Adrenal gland (tissue), 9 donors: ENCODE measurements at regions not wholly inside any gene's neighbourhood (a gene's known extent, or its start where the extent isn't known, plus 50 kb on each side); places are given as distances from the start of the nearest gene placed in this dataset.

Experiments used
- DNase-seq, 7 donors: peaks; one replicate each; pipeline ENCODE4 v3.0.0-alpha.2; 2019 to 2020
- H3K27ac ChIP-seq, 5 donors: fragments of 200-600 bp; sonication (generic) in 4 of 5; 1 replicate in 3 of 5; 2 replicates in 2 of 5; pipeline versions ENCODE4 v1.5.1 to v1.8.0; 2016 to 2020; ENCODE audit warnings: mild to moderate bottlenecking in 1 of 5
- H3K27me3 ChIP-seq: fragments of 200-600 bp; 2 replicates; pipeline ENCODE4 v1.8.0; 2021
- H3K36me3 ChIP-seq, 2 donors: fragments of 200-600 bp; replicated peaks in 1 of 2; 1 replicate in 1 of 2; 2 replicates in 1 of 2; pipeline versions ENCODE4 v1.5.1 to v1.8.0; 2018 to 2022
- H3K4me1 ChIP-seq, 2 donors: fragments of 200-600 bp; replicated peaks in 1 of 2; 1 replicate in 1 of 2; 2 replicates in 1 of 2; pipeline versions ENCODE4 v1.5.1 to v1.8.0; 2018 to 2021
- H3K4me3 ChIP-seq, 4 donors: fragments of 200-600 bp; sonication (generic) in 3 of 4; one replicate each; pipeline ENCODE4 v1.5.1; 2016 to 2018
- H3K9me3 ChIP-seq, 3 donors: fragments of 200-600 bp; sonication (generic) in 1 of 3; replicated peaks in 1 of 3; 1 replicate in 2 of 3; 2 replicates in 1 of 3; pipeline versions ENCODE4 v1.5.1 to v1.8.0; 2016 to 2021
- POLR2A ChIP-seq, 2 donors: fragments of 450-650 bp; IDR thresholded peaks; one replicate each; pipeline ENCODE4 v1.6.1; 2017; ENCODE audit warnings: antibody characterized with exemption in 2 of 2, mild to moderate bottlenecking in 2 of 2, moderate library complexity in 1 of 2
- WGBS, 4 donors: extraction: QIAGEN DNeasy Blood & Tissue Kit in 2 of 4; methylation state at CpG; one replicate each; pipeline versions ENCODE4 v1.1.5 to v1.1.7; 2013 to 2017; 5-methylcytosine and 5-hydroxymethylcytosine counted together
- intact Hi-C, 2 donors: fragments of 100-400 bp; cut with DNase I; formaldehyde crosslinking; loops; one replicate each; pipeline versions ENCODE4 v1.14.1 to v1.15.0; 2022 to 2023
- TF ChIP-seq, protein P1 (sequence below), 6 experiments: fragments of 450-650 bp in 4 of 6; fragments of 200-600 bp in 2 of 6; sonication (generic) in 1 of 6; IDR thresholded peaks; 1 replicate in 5 of 6; 2 replicates in 1 of 6; pipeline versions ENCODE4 v1.5.1 to v1.8.0; 2016 to 2021; ENCODE audit warnings: antibody characterized with exemption in 6 of 6, mild to moderate bottlenecking in 2 of 6, moderate library complexity in 1 of 6
- donor health status: healthy with polysubstance abuse.
- donor health status: Bipolar disorder and iron deficiency.
- donor health status: DM: yes; HTN: yes; CAD: no.
- donor health status: DM: no; HTN: no; CAD: no.
- donor health status: DM: no; HTN: no; CAD: no.

DNA sequence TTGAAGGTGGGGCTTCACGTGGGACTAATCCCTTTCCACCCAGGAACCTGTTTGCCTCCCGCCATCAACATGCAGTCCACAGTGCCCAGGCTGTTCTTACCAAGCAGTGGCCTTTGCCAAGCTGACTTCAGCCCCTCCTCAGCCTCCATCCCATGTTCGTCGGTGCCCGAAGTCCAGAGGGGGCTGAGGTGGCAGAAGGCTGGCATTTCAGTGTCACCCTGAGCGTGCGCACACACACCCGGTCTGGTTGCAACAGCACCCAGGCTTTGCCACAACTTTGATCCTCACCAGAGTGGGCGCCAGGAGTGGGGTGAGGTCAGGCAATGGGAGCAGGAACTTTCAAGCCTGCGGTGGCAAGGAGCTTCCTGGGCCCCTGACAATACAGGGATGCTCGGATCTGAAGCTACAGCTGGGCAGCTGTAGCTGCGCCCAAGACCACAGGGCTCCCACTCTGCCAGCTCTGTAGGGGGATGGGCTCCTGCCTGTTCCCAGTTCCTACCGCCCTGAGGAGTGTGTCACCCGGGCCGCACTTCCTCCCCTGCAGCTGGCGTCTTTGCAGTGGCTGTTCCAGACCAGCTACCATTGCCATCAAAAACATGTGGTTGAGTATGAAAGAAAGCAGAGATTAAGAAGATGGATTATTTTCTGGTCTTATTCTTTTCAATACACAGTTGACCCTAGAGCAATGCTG lies 428.0 kb downstream of the EPHA5 start:
- DNase-seq: no peak
- intact Hi-C loops: no loop called here

DNA sequence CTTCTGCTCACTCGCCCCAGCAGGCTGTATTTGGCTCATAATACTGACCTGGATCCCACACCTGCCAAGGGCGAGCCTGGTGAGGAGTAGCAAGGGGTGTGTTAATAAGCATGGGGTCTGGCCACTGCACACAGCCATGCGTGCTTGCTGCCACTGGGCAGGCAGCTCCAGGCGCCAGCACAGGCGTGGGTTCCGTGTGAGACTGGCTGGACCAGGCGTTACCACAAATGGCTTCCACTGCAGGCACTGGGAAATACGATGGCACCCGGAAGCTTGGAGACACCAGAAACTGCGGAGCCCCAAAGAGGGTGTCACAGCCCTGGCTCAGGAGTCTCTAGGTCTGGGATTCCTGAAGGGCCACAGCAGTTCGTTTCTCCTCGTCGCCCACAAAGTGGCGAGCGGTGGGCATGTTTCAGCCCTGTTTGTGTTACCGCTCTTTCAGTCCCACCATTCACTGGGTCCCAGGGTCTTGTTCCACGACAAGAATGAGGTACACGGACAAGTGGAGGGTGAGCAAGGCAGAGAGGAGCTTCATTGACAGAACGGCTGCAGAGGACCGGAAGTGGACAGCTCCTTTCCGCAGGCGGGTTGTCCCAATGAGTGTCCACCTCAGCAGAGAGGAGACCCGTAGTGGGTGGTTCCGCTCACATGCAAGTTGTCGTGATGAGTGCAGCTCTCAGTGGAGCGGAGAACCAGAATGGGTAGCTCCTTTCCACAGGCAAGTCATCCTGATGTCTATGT lies 428.9 kb downstream of the EPHA5 start:
- TF ChIP-seq POLR2A (IDR thresholded peaks at IDR 0.05): no peak
- TF ChIP-seq, protein P1, sequence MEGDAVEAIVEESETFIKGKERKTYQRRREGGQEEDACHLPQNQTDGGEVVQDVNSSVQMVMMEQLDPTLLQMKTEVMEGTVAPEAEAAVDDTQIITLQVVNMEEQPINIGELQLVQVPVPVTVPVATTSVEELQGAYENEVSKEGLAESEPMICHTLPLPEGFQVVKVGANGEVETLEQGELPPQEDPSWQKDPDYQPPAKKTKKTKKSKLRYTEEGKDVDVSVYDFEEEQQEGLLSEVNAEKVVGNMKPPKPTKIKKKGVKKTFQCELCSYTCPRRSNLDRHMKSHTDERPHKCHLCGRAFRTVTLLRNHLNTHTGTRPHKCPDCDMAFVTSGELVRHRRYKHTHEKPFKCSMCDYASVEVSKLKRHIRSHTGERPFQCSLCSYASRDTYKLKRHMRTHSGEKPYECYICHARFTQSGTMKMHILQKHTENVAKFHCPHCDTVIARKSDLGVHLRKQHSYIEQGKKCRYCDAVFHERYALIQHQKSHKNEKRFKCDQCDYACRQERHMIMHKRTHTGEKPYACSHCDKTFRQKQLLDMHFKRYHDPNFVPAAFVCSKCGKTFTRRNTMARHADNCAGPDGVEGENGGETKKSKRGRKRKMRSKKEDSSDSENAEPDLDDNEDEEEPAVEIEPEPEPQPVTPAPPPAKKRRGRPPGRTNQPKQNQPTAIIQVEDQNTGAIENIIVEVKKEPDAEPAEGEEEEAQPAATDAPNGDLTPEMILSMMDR (IDR thresholded peaks at IDR 0.05): no peak
- Histone ChIP-seq H3K9me3 (no peaks in the 10 kb centered on the region), H3K4me1 (peaks cover 0 to 3% of the 10 kb centered on the region in 2 donors), H3K4me3 (no peak overlapping the region), H3K36me3 (no peaks in the 10 kb centered on the region), H3K27me3 (no peaks in the 10 kb centered on the region), H3K27ac (no peak overlapping the region)
- intact Hi-C loops: no loop called here
- WGBS, 4 donors: 95 to 96% (median 96%) methylated on average over 12 to 26 of the region's 26 CpGs
- DNase-seq: no peak

More for the DNA sequence above, 428.0 kb downstream of the EPHA5 start:
- H3K4me3 ChIP-seq: no peak overlapping the region
- H3K27me3 ChIP-seq: no peaks in the 10 kb centered on the region
- no peak for TF ChIP-seq POLR2A (IDR thresholded peaks at IDR 0.05)
- TF ChIP-seq, protein P1 (IDR thresholded peaks at IDR 0.05): no peak
- no peaks in the 10 kb centered on the region for H3K9me3 ChIP-seq
- no peak overlapping the region for H3K27ac ChIP-seq
- no peaks in the 10 kb centered on the region for H3K36me3 ChIP-seq
- peaks cover 0 to 3% of the 10 kb centered on the region in 2 donors for H3K4me1 ChIP-seq
- WGBS, 4 donors: 89 to 96% (median 93%) methylated on average over 10 to 16 of the region's 16 CpGs

GRCh38 chr4:65234061-65234460 lies 436.2 kb downstream of the EPHA5 start:
- H3K4me1 ChIP-seq: no peaks in the 10 kb centered on the region
- H3K27ac ChIP-seq: no peak overlapping the region
- no peaks in the 10 kb centered on the region for H3K36me3 ChIP-seq
- no peaks in the 10 kb centered on the region for H3K9me3 ChIP-seq
- no peaks in the 10 kb centered on the region for H3K27me3 ChIP-seq
- WGBS, 4 donors: 86 to 97% (median 92%) methylated on average over 2 of the region's 2 CpGs
- no peak for DNase-seq
- intact Hi-C loops: no loop called here
- no peak overlapping the region for H3K4me3 ChIP-seq
- TF ChIP-seq POLR2A (IDR thresholded peaks at IDR 0.05): no peak
- TF ChIP-seq, protein P1 (IDR thresholded peaks at IDR 0.05): no peak

DNA sequence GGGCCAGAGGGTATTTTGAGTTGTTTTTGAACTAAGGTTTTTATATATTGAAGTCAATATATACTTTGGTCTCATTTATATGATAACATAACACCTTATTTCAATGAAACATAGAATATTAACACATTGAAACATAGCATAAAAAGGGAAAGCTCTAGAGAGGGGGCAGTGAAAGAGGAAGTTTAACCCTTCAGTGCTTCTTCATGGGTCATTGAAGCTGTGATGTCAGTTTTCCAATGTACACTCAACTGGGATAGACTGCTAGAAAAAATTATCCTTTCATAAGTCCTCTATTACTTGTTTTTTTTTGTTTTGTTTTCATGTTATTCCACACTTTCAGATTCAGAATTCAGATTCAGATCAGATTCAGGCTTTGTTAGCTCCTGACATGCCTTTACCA lies 442.7 kb downstream of the EPHA5 start:
- H3K36me3 ChIP-seq: no peaks in the 10 kb centered on the region
- TF ChIP-seq POLR2A (IDR thresholded peaks at IDR 0.05): no peak
- TF ChIP-seq, protein P1 (IDR thresholded peaks at IDR 0.05): no peak
- H3K27me3 ChIP-seq: no peaks in the 10 kb centered on the region
- no peaks in the 10 kb centered on the region for H3K9me3 ChIP-seq
- no peak overlapping the region for H3K4me3 ChIP-seq
- no peaks in the 10 kb centered on the region for H3K4me1 ChIP-seq
- no peak overlapping the region for H3K27ac ChIP-seq
- no peak for DNase-seq
- intact Hi-C loops: no loop called here
